NCI-H748 (cell line): ENCODE measurements at regions not wholly inside any gene's neighbourhood (a gene's known extent, or its start where the extent isn't known, plus 50 kb on each side); places are given as distances from the start of the nearest gene placed in this dataset.
"Not testable (repeated sequence)": the region's sequence is repeated elsewhere in the genome, so short reads cannot be mapped to it uniquely, and the experiment has no call there.

Source experiments
- DNase-seq: peaks from one replicate; lab custom pipeline; 2025; ENCODE audit not compliant: unreplicated experiment; lab: John Stamatoyannopoulos, UW

DNA sequence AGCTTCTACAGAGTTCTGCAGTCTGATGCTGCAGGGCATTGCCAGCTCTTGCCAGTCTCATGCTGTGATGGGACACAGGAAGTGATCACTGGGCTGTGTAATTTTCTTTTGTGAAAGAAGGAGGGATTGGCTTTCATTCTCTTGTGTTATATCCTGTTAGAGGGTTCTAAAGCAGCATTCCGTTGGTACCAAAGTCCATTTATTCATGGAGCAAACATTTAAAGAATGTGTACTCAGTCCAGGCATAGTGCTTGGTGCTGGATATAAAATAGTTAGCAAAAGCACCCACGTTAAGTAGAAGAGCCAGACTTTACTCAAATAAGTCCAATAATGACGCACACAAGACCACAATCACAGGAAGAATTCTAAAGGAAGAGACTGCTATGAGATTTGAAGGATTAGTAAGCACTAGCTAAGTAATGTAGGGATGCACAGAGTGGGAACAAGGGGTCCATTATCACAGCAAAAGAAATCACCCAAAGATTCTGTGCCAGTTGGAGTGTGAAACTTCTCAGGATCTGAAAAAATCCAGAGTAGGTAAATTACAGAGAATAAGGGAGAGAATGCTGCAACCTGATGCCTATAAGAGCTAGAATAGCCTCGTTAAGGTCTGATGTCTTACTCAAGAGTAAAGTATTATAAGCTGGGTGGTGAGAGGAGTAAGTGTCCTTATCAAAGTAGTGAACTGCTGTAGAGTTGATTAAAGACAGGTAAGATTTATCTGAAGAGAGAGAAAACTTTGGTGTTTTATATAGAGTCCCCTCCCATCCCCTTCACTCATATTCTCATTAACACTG is 728.3 kb downstream of the METTL15 start:
- DNase-seq: peak; percentile 35

DNA sequence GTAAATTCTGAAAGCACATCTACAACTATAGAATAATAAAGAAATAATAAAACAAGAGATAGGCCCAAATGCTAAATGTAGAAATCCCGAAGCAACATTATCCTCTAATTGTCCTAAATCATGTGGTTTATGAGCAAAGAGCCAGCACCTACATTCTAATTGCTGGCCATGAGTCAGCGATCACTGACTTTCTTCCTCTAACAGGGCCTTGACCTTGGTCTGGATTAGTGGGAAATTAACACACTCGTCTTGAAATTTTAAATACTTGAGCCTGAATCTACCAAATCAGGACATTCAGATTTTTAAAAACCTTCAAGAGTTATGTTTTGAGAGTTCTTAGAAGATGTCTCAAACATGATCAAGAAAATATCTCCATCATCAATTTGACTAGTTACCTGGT is 727.6 kb downstream of the METTL15 start:
- no peak for DNase-seq

DNA sequence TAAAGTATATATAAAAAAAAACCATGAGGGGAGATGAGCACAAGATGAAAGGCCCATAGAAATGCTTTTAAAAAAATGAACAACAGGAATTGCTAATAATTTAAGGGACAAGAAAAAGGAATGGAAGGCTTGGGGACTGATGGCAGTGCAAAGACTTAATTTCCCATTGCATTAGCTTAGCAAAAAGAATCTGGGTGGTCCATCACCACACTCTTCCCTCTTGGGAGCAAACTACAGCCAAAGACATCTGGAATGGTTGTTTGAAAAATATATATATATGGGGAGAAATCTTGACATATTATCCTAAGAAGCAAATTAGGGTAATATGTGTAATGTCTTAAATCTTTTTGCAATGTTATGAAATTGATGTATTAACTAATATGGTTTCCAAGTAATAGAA is 727.1 kb downstream of the METTL15 start:
- no peak for DNase-seq

DNA sequence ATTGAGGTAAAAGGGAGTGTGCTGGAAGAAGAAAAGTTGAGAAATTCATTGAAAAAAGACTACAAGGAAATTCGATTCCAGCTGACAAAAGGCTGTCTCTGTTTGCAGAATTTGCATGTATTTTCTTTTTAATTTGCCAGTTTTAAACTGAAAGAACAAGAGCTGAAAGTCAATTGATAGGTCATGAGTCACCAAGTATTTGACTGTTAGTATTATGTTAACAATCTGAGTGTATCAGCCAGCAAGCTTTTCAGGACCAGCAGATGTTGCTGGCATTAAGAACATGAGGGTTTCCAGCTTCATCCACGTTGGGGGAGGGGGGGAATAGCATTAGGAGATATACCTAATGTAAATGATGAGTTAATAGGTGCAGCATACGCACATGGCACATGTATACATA is 726.7 kb downstream of the METTL15 start:
- no peak for DNase-seq

DNA sequence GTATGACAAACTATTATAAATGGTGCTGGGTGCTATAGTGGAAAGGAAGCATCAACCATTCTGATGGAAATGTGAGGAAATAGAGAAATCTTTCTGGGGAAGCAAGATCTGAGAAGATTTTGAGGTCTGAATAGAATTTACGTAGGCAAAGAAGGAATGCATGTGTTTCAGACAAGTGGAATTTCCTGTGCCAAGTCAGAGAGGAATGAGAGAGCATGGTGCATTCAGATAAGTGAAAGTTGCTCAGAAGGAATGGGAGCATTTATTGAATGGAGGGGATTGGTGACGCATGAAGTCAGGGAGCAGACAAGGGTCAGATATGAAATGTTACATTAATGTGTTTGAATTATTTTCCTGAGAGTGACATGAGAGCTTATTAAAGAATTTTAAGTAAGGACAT is 725.5 kb downstream of the METTL15 start:
- no peak for DNase-seq

DNA sequence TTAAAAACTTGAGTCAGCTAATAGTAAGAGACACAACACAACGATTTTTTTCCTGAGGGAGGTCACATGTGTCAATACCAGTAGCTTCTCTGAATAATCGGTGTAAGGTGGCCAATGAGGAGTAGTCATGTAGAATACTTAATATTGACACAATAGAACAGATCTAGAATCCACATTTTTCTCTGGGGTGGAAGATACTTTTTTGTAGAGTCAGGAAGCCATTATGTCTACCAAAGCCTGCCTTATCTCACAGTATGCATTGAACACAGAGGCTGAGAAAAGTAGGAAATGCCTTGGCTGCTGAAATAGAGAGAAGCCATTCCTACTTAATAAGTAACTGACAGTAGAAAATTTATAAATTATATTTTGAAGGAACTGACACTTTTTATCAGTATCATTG is 725.0 kb downstream of the METTL15 start:
- DNase-seq: no peak

DNA sequence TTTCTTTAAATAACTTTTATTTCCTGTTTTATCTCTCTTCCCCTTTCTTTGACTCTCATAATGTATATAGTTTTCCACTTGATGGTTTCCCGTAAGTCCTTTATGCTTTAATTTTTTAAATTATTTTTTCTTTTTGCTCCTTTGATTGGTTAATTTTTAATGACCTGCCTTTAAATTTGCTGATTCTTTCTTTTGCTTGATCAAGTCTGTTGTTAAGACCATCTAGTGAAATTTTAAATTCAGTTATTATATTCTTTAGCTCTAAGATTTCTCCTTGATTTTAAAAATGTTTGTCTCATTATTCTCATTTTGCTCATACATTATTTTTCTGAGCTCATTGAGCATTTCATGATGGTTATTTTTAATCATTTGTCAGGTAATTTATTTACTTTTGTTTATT is 718.6 kb downstream of the METTL15 start:
- DNase-seq: no peak

DNA sequence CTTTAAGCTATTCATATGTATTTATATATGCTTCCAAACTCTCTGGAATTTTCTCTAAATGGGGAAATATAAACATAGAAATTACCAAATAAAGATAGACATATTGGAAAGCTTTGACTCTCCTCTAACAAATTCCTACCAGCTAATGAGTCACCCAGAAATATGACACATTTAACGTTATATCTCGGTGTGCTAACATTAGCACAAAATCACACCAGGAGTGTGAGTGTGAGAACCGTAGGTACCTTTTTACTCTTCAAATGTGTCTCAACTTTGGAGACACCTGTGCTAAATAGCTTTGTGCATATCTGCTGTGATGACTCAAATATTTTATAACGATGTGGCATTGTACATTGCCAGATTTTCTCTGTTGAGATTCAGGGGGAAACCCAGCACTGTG is 714.4 kb downstream of the METTL15 start:
- DNase-seq: no peak

DNA sequence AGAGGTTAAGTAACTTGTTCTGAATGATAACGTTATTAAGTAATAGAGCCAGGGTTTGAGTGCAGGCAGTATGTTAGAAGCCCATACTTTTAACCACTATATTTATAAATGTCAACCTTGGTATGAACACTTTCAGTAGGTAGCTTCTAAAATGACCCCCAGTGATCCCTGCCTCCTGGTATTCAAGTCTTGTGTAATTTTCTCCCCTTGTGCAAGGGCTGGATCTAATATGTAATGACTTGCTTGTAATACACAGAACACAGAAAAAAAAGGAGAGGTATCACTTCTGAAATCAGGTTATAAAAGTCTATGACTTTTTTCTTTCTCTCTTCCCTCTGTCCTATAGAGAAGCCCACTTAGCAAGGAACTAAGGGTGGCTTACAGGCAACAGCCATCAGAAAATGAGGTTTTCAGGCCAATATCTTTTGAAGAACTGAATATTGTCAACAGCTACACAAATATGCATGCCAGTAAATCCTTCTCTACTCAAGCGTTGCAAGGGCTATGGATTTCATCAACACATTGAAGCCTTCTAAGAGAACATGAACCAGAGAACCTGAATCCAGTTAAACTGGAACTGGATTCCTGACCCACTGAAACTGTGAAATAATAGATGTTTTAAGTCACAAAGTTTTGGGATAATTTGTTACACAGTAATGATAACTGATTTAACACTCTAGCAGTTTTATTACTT is 712.3 kb downstream of the METTL15 start:
- no peak for DNase-seq

DNA sequence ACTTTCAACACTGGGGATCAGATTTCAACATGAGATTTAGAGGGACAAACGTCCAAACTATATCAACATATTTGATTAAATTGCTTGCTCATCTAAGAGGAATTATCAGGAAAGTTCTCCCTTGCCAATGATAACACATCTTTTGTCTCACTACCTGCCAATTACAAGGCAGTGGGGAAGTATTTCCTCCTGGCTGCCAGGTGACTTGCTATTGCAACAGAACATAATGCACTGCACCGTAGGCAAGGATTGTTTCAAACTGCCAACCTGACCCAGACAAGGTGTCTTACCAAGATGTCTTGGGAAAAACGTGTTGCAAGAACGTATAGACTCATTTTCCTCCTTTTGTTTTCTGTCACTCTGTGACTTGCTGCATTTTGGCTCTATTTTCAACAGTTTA is 711.6 kb downstream of the METTL15 start:
- DNase-seq: no peak

DNA sequence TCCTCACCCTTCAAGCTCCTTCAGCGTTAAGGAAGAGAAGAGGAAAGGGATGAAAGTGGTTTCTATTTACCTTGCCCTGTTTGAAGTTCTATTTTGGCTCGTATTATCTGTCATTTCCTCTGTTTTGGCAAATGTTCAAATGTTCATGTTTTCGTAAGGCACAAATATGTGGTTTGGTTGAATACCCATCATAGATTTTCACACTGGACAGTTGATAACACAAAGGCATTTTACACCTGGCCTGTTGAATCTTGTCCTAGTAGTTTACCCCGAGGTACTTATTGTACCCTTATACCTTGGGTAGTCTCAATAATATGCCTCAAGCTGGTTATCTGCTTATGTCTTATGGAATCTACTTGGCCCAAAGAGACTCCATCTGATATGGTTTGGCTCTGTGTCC is 706.9 kb downstream of the METTL15 start:
- peak; percentile 9 for DNase-seq

DNA sequence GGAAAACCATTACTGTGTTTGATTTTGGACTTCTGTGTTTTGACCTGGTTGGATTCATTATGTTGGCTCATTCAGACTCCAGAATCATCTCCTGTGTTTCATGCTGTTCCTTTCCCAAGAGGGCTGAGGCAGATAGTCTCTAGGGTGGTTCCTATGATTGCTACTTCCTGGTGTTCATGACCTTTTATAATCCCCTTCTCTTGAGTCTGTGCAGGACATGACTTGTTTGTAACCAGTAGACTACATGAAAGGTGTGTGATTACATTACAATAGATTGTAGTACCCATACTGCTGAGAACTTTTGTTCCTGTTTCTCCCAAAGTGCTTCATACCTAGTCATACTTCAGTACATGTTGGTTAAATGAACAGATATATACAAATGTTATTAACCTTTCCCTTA is 700.6 kb downstream of the METTL15 start:
- no peak for DNase-seq

DNA sequence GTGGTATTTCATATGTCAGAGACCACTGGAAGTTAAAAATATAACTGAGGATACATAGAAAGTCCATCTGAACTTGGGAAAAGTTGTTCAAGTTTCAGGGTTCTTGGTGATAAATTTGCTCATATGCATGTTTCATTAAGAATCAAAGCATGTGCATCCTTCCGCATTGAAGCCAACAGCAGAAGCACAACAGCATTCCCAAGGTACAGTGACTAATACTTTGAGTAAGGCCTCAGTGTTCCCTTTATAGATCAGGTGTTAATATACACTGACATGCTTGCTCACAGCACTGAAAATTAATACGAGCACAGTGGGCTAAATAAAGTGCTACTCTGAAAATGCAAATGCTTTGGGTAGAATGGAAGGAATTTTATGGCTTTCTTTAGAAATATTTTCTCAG is 691.1 kb downstream of the METTL15 start:
- no peak for DNase-seq

DNA sequence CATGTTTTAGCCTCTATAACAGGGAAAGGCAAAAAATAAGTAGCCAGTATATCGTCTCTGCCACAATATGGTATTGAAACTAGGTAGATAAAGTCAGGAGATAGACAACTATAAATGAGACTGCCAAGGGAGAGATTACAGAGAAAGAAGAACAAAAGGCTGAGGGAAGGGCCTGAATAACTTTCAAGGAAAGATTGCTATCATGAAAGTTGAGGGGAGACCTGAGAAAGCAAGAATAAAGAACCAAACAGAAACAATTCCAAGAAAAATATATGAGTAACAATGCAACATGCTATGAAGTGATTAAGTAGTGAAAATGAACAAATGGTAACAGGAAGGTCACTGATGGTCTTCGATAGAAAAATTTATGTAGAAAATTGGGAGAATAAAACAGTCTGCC is 690.1 kb downstream of the METTL15 start:
- no peak for DNase-seq

DNA sequence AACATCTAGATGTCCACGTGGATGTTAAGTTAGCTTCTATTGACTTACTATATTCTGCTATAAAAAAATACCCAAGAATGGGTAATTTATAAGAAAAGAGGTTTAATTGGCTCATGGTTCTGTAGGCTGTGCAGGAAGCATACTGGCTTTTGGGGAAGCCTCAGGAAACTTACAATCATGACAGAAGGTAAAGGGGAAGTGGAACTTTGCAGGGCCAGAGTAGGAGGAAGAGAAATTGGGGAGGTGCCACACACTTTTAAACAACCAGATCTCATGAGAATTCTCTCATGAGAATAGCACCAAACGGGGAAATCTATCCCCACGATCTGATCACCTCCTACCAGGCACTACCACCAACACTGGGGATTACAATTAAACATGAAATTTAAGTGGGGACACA is 689.3 kb downstream of the METTL15 start:
- DNase-seq: no peak

DNA sequence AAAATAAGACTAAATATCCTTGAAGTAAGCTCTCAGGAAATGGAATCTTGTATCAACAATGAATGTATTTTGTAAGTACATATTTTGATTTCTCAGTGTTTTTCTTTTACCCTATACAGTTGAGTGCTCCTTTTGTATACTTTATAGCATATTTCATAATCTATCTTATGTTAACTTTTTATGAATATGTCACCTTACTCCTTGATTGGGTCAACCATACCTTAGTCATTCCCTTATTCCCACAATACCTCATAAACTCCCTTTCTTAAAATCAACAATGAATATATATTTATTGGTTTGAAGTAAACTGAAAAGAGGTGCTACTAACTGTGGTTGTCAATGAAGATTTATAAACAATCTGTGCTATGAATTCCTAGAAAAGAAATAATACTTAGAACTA is 686.2 kb downstream of the METTL15 start:
- DNase-seq: no peak

DNA sequence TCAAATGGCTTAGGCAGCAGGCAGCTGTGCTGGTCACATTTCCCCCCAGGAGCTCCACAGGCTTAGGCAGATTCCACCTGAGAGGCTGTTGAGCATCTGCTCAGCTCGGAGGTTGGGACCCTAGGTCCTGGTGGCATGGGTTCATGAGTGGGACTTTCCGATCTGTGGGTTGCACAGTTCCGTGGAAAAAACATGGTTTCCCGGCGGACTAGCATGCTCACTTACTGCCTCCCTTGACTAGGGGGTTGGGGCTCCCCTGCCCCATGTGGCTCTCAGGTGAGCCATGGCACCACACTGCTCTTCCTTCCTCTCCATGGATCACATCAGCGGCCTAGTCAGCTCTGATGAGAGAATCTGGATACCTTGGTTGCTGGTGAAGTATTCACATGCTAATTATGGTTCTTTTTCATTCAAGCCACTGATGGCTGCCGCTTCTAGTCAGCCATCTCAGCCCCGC is 685.1 kb downstream of the METTL15 start:
- DNase-seq: peak; percentile 54

DNA sequence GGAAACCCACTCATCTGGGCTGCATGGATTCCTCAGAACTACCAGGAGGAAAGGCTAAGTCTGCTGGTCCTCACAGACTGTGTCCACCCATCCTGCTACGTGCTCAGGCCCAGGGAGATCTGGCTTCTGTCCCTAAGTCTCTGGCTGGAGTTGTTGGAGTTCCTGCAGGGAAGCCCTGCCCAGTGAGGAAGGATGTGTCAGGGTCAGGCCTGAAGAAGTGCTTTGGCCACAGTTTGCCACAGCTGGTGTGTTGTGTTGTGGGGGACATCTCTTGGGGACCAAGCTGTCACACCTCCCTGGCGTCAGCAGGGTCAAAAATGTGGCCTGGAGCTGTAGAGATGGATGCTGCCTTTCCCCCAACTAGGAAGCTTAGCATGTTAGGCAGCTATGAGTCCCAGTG is 684.7 kb downstream of the METTL15 start:
- no peak for DNase-seq

DNA sequence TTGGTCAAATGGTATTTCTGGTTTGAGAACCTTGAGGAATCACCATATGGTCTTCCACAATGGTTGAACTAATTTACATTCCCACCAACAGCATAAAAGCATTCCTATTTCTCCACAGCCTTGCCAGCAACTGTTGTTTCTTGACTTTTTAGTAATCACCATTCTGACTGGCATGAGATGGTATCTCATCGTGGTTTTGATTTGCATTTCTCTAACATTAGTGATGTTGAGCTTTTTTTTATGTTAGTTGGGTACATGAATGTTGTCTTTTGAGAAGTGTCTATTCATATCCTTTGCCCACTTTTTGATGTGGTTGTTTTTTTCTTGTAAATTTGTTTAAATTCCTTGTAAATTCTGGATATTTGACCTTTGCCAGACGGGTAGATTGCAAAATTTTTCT is 679.7 kb downstream of the METTL15 start:
- not testable (repeated sequence) for DNase-seq

DNA sequence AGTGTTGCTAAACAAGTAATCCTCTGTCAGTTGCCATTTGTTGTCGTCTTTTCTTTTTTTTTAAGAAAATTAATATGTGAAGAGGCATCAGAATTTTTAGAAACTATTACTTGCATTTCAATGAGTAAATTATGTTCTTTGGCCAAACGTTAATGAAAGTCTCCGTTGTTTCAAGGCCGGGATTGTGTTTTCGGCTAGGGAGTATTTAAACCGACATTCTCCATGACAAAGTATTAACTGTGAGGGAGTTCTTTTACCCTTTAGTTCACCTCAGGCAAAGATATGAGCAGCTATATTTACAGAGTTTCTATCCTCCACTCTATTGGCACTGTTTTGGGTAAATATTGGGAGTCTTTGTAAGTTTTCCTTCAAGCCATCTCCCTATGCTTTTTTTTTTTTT is 668.9 kb downstream of the METTL15 start:
- DNase-seq: no peak

DNA sequence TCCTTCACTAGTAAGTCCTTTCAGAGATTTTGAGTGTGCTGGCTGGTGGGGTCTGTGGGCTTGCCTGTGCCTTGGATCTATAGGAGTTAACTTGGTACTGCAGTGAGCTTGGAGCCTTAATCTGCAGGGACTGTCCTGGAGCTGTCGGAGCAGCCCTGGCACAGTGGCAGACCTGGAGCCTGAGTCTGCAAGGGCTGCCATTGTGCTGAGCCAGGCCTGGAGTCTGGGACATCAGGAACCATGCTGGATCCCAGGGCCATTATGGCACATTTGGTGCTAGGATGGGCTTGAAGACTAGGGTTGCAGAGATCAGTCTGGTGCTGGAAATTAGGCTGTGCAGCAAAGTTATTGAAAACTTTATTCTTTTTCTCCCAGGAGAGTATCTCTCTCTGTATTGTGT is 665.4 kb downstream of the METTL15 start:
- DNase-seq: no peak

DNA sequence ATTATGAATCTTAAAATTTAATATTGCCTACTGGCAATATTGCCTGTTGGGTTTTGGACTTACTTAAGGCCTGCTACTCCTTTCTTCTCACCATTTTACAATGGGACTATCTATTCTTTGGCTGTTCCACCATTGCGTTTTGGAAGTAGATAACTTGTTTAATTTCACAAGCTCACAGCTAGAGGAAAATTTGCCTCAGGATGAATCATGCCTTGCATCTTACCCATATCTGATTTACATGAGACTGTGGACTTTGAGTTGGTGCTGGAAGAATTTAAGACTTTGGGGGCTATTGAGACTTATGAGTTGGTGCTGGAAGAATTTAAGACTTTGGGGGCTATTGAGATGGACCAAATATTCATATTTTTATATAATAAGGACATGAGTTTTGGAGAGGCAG is 662.6 kb downstream of the METTL15 start:
- no peak for DNase-seq

DNA sequence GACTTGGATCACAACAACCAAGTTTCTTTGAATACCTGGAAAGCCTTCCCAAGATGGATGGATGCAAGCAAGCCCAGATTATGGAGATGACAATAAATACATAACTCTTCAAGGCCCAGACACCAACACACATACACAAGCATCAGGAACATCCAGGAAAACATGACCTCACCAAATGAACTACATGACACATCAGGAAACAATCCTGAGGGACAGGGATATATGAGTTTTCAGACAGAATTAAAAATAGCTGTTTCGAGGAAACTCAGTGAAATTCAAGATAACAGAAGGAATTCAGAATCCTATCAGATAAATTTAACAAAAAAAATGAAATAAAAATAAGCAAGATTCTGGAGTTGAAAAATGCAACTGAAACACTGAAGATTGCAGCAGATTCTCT is 659.4 kb downstream of the METTL15 start:
- no peak for DNase-seq
